Mammary epithelial cell (primary cell): ENCODE measurements at regions not wholly inside any gene's neighbourhood (a gene's known extent, or its start where the extent isn't known, plus 50 kb on each side); places are given as distances from the start of the nearest gene placed in this dataset.

Experiments
- EZH2 ChIP-seq: IDR thresholded peaks from 2 replicates; pipeline ENCODE4 v1.6.1; 2012; ENCODE audit warnings: low read length, inconsistent platforms, borderline replicate concordance
- TF ChIP-seq, protein P1 (sequence below), 2 donors: IDR thresholded peaks in 1 of 2; conservative IDR thresholded peaks in 1 of 2; 2 replicates each; pipeline ENCODE4 v1.5.1; 2011 to 2012; ENCODE audit warnings: inconsistent platforms in 2 of 2, low read length in 2 of 2, mild to moderate bottlenecking in 2 of 2, control low read depth in 1 of 2, low read depth in 1 of 2; ENCODE audit not compliant: insufficient read depth in 1 of 2; ENCODE audit errors: extremely low read depth in 1 of 2

DNA sequence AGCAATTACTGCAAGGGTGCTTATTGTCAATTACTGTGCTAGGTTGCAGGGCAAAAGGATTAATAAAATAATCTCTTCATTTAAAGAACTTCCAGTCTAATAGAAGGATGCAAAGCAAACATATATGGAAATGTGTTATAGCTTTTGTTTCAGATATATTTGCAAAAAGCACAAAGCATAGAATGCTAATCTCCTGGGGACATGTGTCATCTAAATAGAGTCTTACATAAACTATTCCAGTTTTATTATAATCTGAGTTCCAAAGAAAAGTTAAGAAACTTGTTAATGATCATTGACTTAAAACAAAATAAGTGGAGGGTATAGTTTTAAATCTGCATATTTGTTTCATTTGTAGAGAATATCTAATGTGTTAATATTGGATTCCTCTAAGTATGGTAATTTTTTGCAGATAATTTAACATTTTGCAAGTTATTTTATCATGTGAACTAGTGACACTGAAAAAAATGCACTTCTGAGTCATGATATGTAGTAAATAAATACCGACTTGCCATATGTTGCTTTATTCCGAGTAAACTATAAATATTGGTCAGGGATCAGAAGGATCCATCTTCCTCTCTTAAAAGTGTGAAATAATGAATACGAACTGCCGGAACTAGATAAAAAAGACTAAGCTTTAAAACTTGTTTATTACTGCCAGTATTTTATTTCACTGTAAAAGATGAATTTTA is 231.9 kb upstream of the FAT4 start:
- TF ChIP-seq, protein P1, sequence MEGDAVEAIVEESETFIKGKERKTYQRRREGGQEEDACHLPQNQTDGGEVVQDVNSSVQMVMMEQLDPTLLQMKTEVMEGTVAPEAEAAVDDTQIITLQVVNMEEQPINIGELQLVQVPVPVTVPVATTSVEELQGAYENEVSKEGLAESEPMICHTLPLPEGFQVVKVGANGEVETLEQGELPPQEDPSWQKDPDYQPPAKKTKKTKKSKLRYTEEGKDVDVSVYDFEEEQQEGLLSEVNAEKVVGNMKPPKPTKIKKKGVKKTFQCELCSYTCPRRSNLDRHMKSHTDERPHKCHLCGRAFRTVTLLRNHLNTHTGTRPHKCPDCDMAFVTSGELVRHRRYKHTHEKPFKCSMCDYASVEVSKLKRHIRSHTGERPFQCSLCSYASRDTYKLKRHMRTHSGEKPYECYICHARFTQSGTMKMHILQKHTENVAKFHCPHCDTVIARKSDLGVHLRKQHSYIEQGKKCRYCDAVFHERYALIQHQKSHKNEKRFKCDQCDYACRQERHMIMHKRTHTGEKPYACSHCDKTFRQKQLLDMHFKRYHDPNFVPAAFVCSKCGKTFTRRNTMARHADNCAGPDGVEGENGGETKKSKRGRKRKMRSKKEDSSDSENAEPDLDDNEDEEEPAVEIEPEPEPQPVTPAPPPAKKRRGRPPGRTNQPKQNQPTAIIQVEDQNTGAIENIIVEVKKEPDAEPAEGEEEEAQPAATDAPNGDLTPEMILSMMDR (conservative IDR thresholded peaks at IDR 0.05 in 1 of 2, IDR thresholded peaks at IDR 0.05 in 1 of 2; ENCODE audit: extremely low read depth in 1 of 2, insufficient read depth in 1 of 2, low read depth in 1 of 2, low read length in 2 of 2): no peak
- TF ChIP-seq EZH2: no peak
